Peyer's patch (tissue), 4 donors: ENCODE measurements at regions not wholly inside any gene's neighbourhood (a gene's known extent, or its start where the extent isn't known, plus 50 kb on each side); places are given as distances from the start of the nearest gene placed in this dataset.

Source experiments
- POLR2A ChIP-seq, 2 donors: fragments of 450-650 bp; IDR thresholded peaks; one replicate each; pipeline ENCODE4 v1.5.1; 2017; ENCODE audit warnings: antibody characterized with exemption in 2 of 2, mild to moderate bottlenecking in 2 of 2, moderate library complexity in 2 of 2
- TF ChIP-seq, protein P1 (sequence below), 6 experiments: fragments of 450-650 bp in 4 of 6; fragments of 200-600 bp in 2 of 6; sonication (generic) in 1 of 6; IDR thresholded peaks; one replicate each; pipeline ENCODE4 v1.5.1; 2017 to 2019; ENCODE audit warnings: antibody characterized with exemption in 6 of 6, mild to moderate bottlenecking in 3 of 6, moderate library complexity in 1 of 6

DNA sequence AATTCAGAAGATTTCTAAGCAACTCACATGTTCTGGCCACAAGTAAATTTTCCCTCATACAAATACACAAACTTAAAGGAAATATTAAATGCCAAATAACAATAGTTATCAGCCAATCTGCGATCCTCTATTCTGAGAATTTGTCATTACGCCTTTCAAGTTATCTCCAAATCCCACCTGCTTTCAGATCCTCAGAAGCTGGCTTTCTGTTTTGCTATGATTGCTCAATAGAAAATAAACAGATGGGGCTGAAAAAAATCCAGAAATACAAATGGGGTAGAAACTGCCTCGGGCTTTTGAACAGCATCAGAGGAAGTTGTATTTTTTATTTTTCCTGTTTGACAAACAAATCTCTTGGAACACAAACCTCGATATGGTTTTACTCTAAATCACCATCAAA, 74.0 kb upstream of the CNTN4 start:
- TF ChIP-seq, protein P1, sequence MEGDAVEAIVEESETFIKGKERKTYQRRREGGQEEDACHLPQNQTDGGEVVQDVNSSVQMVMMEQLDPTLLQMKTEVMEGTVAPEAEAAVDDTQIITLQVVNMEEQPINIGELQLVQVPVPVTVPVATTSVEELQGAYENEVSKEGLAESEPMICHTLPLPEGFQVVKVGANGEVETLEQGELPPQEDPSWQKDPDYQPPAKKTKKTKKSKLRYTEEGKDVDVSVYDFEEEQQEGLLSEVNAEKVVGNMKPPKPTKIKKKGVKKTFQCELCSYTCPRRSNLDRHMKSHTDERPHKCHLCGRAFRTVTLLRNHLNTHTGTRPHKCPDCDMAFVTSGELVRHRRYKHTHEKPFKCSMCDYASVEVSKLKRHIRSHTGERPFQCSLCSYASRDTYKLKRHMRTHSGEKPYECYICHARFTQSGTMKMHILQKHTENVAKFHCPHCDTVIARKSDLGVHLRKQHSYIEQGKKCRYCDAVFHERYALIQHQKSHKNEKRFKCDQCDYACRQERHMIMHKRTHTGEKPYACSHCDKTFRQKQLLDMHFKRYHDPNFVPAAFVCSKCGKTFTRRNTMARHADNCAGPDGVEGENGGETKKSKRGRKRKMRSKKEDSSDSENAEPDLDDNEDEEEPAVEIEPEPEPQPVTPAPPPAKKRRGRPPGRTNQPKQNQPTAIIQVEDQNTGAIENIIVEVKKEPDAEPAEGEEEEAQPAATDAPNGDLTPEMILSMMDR (IDR thresholded peaks at IDR 0.05) = no peak
- no peak for TF ChIP-seq POLR2A (IDR thresholded peaks at IDR 0.05)
